Stromal cell of bone marrow (primary cell): ENCODE measurements at regions not wholly inside any gene's neighbourhood (a gene's known extent, or its start where the extent isn't known, plus 50 kb on each side); places are given as distances from the start of the nearest gene placed in this dataset.

Experiments
- DNase-seq: peaks from one replicate; pipeline ENCODE4 v3.0.0-alpha.2; 2012; ENCODE audit warnings: low read depth

- no peak for DNase-seq
These were observed 153.4 kb upstream of the PTCH1 start for GRCh38 chr9:95670122-95670521.

- no peak for DNase-seq
These were observed 152.5 kb upstream of the PTCH1 start for GRCh38 chr9:95669253-95669652.

GRCh38 chr9:95667789-95668188 lies 151.0 kb upstream of the PTCH1 start:
- no peak for DNase-seq

GRCh38 chr9:95666785-95667155 lies 150.0 kb upstream of the PTCH1 start:
- no peak for DNase-seq

- DNase-seq, result no peak
These were observed 149.5 kb upstream of the PTCH1 start for GRCh38 chr9:95666096-95666784.

GRCh38 chr9:95653246-95653645 lies 136.5 kb upstream of the PTCH1 start:
- DNase-seq, result no peak

GRCh38 chr9:95650720-95651119 lies 133.9 kb upstream of the PTCH1 start:
- no peak for DNase-seq

- peak; percentile 33 for DNase-seq
These were observed 133.0 kb upstream of the PTCH1 start for GRCh38 chr9:95649801-95650213.

GRCh38 chr9:95648225-95648624 lies 131.5 kb upstream of the PTCH1 start:
- DNase-seq, result no peak

- no peak for DNase-seq
These were observed 129.2 kb upstream of the PTCH1 start for GRCh38 chr9:95645992-95646391.

GRCh38 chr9:95645579-95645978 lies 128.8 kb upstream of the PTCH1 start:
- no peak for DNase-seq

GRCh38 chr9:95644377-95644776 lies 127.6 kb upstream of the PTCH1 start:
- DNase-seq, result peak; percentile 11

GRCh38 chr9:95643619-95644018 lies 126.8 kb upstream of the PTCH1 start:
- no peak for DNase-seq

GRCh38 chr9:95642189-95642588 lies 125.4 kb upstream of the PTCH1 start:
- no peak for DNase-seq

GRCh38 chr9:95641586-95641985 lies 124.8 kb upstream of the PTCH1 start:
- no peak for DNase-seq

- no peak for DNase-seq
These were observed 123.6 kb upstream of the PTCH1 start for GRCh38 chr9:95640336-95640735.

GRCh38 chr9:95635986-95636671 lies 119.4 kb upstream of the PTCH1 start:
- no peak for DNase-seq

- DNase-seq, result no peak
These were observed 117.8 kb upstream of the PTCH1 start for GRCh38 chr9:95634536-95634935.

- DNase-seq, result no peak
These were observed 117.3 kb upstream of the PTCH1 start for GRCh38 chr9:95634114-95634513.

- no peak for DNase-seq
These were observed 112.8 kb upstream of the PTCH1 start for GRCh38 chr9:95629585-95629984.

- no peak for DNase-seq
These were observed 111.0 kb upstream of the PTCH1 start for GRCh38 chr9:95627802-95628201.

GRCh38 chr9:95626885-95627558 lies 110.3 kb upstream of the PTCH1 start:
- no peak for DNase-seq

GRCh38 chr9:95626341-95626740 lies 109.6 kb upstream of the PTCH1 start:
- no peak for DNase-seq
